Endothelial cell of umbilical vein (primary cell): ENCODE measurements at regions not wholly inside any gene's neighbourhood (a gene's known extent, or its start where the extent isn't known, plus 50 kb on each side); places are given as distances from the start of the nearest gene placed in this dataset.

Experiments
- EZH2 ChIP-seq: IDR thresholded peaks from 2 replicates; pipeline ENCODE4 v1.6.1; 2012; ENCODE audit warnings: borderline replicate concordance, low read depth, mild to moderate bottlenecking, moderate library complexity, low read length, inconsistent platforms; ENCODE audit not compliant: severe bottlenecking
- FOS ChIP-seq: IDR thresholded peaks from 2 replicates; pipeline ENCODE4 v1.6.1; 2011; ENCODE audit warnings: mild to moderate bottlenecking, low read length, moderate library complexity, borderline replicate concordance; ENCODE audit not compliant: insufficient read depth
- GATA2 ChIP-seq: IDR thresholded peaks from 2 replicates; pipeline ENCODE4 v1.7.0; 2011; ENCODE audit warnings: low read depth, mild to moderate bottlenecking, moderate library complexity, mixed read lengths, low read length; ENCODE audit not compliant: insufficient read length, insufficient read depth
- JUN ChIP-seq: IDR thresholded peaks from 2 replicates; pipeline ENCODE4 v1.6.1; 2011; ENCODE audit warnings: borderline replicate concordance, low read depth; ENCODE audit not compliant: insufficient read length, insufficient read depth
- MYC ChIP-seq: IDR thresholded peaks from one replicate; pipeline ENCODE4 v1.6.1; 2011; ENCODE audit warnings: mild to moderate bottlenecking, low read depth, low read length
- POLR2A ChIP-seq: IDR thresholded peaks from 2 replicates; pipeline ENCODE4 v1.6.1; 2012; ENCODE audit warnings: low read depth, mild to moderate bottlenecking, control low read depth, low read length
- POLR2AphosphoS5 ChIP-seq: IDR thresholded peaks from 2 replicates; pipeline ENCODE4 v1.6.1; 2012; ENCODE audit warnings: low read depth, mild to moderate bottlenecking, control low read depth, low read length, moderate library complexity; ENCODE audit not compliant: insufficient read depth
- TF ChIP-seq, protein P1 (sequence below), 2 donors: IDR thresholded peaks; 1 replicate in 1 of 2; 2 replicates in 1 of 2; pipeline ENCODE4 v1.5.1; 2011; ENCODE audit warnings: low read length in 2 of 2, mild to moderate bottlenecking in 2 of 2, moderate library complexity in 2 of 2, control low read depth in 1 of 2, inconsistent platforms in 1 of 2, low read depth in 1 of 2; ENCODE audit not compliant: insufficient read depth in 1 of 2; ENCODE audit errors: extremely low read depth in 1 of 2
- TF ChIP-seq, protein P2 (sequence below): IDR thresholded peaks from 2 replicates; pipeline ENCODE4 v1.6.1; 2011; ENCODE audit not compliant: insufficient read depth, insufficient read length

DNA sequence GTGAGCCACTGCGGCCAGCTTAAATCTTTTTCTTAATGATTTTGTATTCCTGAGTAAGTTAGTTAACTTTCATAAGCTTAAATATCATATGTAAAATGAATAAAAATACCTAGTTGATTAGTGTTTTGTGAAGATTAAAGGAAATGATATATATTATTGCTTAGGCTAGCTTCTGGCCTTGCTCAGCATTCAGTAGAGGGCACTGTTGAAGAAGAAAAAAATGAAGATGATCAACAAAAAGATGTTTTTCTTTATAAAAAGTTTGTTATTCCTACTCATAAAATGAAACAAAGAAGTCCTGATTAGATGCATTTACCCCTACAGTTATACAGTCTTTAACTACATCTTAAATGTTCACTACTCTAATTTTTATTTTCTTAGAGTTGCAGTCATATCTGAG lies 797.7 kb downstream of the RAPGEF2 start:
- TF ChIP-seq POLR2A (no peak), EZH2 (no peak), POLR2AphosphoS5 (no peak), FOS (no peak), JUN (no peak), GATA2 (no peak), MYC (no peak)
- TF ChIP-seq, protein P1, sequence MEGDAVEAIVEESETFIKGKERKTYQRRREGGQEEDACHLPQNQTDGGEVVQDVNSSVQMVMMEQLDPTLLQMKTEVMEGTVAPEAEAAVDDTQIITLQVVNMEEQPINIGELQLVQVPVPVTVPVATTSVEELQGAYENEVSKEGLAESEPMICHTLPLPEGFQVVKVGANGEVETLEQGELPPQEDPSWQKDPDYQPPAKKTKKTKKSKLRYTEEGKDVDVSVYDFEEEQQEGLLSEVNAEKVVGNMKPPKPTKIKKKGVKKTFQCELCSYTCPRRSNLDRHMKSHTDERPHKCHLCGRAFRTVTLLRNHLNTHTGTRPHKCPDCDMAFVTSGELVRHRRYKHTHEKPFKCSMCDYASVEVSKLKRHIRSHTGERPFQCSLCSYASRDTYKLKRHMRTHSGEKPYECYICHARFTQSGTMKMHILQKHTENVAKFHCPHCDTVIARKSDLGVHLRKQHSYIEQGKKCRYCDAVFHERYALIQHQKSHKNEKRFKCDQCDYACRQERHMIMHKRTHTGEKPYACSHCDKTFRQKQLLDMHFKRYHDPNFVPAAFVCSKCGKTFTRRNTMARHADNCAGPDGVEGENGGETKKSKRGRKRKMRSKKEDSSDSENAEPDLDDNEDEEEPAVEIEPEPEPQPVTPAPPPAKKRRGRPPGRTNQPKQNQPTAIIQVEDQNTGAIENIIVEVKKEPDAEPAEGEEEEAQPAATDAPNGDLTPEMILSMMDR (IDR thresholded peaks at IDR 0.05; ENCODE audit: extremely low read depth in 1 of 2, insufficient read depth in 1 of 2, low read depth in 1 of 2, low read length in 2 of 2), result no peak
- TF ChIP-seq, protein P2, sequence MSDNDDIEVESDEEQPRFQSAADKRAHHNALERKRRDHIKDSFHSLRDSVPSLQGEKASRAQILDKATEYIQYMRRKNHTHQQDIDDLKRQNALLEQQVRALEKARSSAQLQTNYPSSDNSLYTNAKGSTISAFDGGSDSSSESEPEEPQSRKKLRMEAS, result no peak
